ENCODE measurements at regions not wholly inside any gene's neighbourhood (a gene's known extent, or its start where the extent isn't known, plus 50 kb on each side); places are given as distances from the start of the nearest gene placed in this dataset.
"Not testable (repeated sequence)": the region's sequence is repeated elsewhere in the genome, so short reads cannot be mapped to it uniquely, and the experiment has no call there.

DNA sequence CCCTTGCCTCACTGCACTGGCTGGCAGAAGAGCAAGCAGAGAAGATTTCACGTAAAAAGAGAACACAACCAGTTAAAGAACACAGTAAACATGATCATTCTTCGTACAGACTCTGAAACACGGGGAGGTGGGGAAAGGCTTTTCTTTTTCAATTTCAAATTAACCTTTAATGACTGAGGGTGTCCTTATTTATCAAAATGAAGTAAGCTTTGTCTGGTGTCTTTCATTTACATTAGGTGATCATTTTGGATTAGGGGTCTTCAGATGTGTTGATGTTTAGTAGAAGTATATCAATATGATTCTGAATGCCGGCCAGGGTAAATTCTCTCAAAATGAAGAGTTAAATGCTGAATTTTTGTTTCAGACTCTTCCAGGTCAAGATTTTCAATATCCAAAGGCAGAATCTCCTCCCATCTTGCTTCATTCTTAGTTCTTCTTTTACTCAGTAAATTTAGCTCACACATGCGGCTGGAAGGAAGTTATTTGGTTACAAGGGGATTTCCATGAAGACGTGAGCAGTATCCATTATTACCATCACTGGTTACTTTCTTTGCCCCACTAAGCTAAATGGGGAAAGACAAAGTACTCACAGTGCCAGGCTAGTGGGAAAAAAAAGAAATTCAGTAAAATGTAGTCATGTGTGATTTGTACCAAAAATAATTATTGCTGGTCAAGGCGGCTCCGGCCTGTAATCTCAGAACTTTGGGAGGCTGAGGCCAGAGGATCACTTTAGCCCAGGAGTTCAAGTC is 272.2 kb upstream of the NR2F2 start:
- Histone ChIP-seq H3K36me3 (replicated peaks in 1 of 2; ENCODE audit: control insufficient read depth in 1 of 2, insufficient read depth in 2 of 2, low read length in 2 of 2) (no peaks in the 10 kb centered on the region), H2AFZ (ENCODE audit: low read length) (no peak overlapping the region), H3K27ac (ENCODE audit: extremely low read length, insufficient read depth, low read length) (no peak overlapping the region), H3K9ac (ENCODE audit: insufficient read depth, low read depth, low read length) (no peak overlapping the region), H3K9me3 (ENCODE audit: low read length) (no peaks in the 10 kb centered on the region), H3K79me2 (ENCODE audit: insufficient read depth, low read length) (no peaks in the 10 kb centered on the region), H3K4me3 (replicated peaks in 1 of 3; ENCODE audit: insufficient read depth in 1 of 3, low read depth in 2 of 3, low read length in 3 of 3) (no peak overlapping the region), H3K27me3 (ENCODE audit: control insufficient read depth in 1 of 2, insufficient read depth in 2 of 2, low read length in 2 of 2) (no peaks in the 10 kb centered on the region), H4K20me1 (ENCODE audit: insufficient read depth, low read length) (no peaks in the 10 kb centered on the region), H3K4me2 (ENCODE audit: low read depth, low read length) (no peak overlapping the region), H3K4me1 (ENCODE audit: insufficient read depth, low read length) (peaks cover 8% of the 10 kb centered on the region)
- intact Hi-C loops (cut with micrococcal nuclease; ENCODE audit: unreplicated experiment), result no loop called here
- no TSS peak for BruUV-seq (replicated peaks)
- no peak for ATAC-seq
- in situ Hi-C loops (cut with HindIII; ENCODE audit: extremely low pct_ligation_motif_present, low pct_unique_long_range_greater_than_20kb), result no loop called here
- WGBS (ENCODE audit: low lambda C conversion rate), result 86% methylated on average over 8 of the region's 8 CpGs
- FAIRE-seq, result no peak
- DNase-seq (ENCODE audit: low spot score), result no peak
- CTCF ChIA-PET (ENCODE audit: low intra/inter-chr PET ratio, low total read pairs), result no interaction called here
- TF ChIP-seq CHCHD3 (CRISPR knock-in tag; IDR thresholded peaks at IDR 0.05), result no peak
- no peak for TF ChIP-seq SRY (CRISPR knock-in tag; IDR thresholded peaks at IDR 0.05)
- TF ChIP-seq SRSF4 (IDR thresholded peaks at IDR 0.05; ENCODE audit: low read depth, low read length, poor library complexity, severe bottlenecking), result no peak
- POLR2A ChIA-PET, result no interaction called here

DNA sequence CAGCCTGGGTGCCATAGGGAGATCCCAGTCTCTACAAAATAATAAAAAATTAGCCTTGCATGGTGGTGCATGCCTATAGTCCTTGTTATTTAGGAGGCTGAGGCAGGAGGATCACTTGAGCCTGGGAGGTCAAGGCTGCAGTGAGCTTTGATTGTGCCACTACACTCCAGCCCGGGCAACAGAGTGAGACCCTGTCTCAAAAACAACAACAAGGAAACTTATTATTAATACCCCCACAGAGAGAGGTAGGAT is 271.7 kb upstream of the NR2F2 start:
- H3K27ac ChIP-seq (ENCODE audit: extremely low read length, insufficient read depth, low read length); DNase-seq (ENCODE audit: low spot score); FAIRE-seq; H3K9ac ChIP-seq (ENCODE audit: insufficient read depth, low read depth, low read length); in situ Hi-C loops (cut with HindIII; ENCODE audit: extremely low pct_ligation_motif_present, low pct_unique_long_range_greater_than_20kb); intact Hi-C loops (cut with micrococcal nuclease; ENCODE audit: unreplicated experiment); H3K4me3 ChIP-seq (replicated peaks in 1 of 3; ENCODE audit: insufficient read depth in 1 of 3, low read depth in 2 of 3, low read length in 3 of 3); BruUV-seq (replicated peaks); CTCF ChIA-PET (ENCODE audit: low intra/inter-chr PET ratio, low total read pairs); H3K4me2 ChIP-seq (ENCODE audit: low read depth, low read length); H3K36me3 ChIP-seq (replicated peaks in 1 of 2; ENCODE audit: control insufficient read depth in 1 of 2, insufficient read depth in 2 of 2, low read length in 2 of 2); POLR2A ChIA-PET; H2AFZ ChIP-seq (ENCODE audit: low read length); H3K79me2 ChIP-seq (ENCODE audit: insufficient read depth, low read length); H3K27me3 ChIP-seq (ENCODE audit: control insufficient read depth in 1 of 2, insufficient read depth in 2 of 2, low read length in 2 of 2); H3K9me3 ChIP-seq (ENCODE audit: low read length); H4K20me1 ChIP-seq (ENCODE audit: insufficient read depth, low read length); ATAC-seq; H3K4me1 ChIP-seq (ENCODE audit: insufficient read depth, low read length): not testable (repeated sequence)
- WGBS (ENCODE audit: low lambda C conversion rate), result 0% methylated on average over 1 of the region's 1 CpG

DNA sequence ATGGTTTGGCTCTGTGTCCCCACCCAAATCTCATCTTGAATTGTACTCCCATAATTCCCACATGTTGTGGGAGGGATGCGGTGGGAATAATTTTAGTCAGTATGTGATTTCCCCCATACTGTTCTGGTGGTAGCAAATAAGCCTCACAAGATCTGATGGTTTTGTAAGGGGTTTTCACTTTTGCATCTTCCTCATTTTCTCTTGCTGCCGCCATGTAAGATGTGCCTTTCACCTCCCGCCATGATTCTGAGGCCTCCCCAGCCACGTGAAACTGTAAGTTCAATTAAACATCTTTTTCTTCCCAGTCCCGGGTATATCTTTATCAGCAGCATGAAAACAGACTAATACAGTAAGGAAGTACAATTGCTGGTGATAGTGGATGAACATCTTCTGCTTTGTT is 269.9 kb upstream of the NR2F2 start:
- FAIRE-seq; H3K9me3 ChIP-seq (ENCODE audit: low read length); CTCF ChIA-PET (ENCODE audit: low intra/inter-chr PET ratio, low total read pairs); H3K27ac ChIP-seq (ENCODE audit: extremely low read length, insufficient read depth, low read length); H3K36me3 ChIP-seq (replicated peaks in 1 of 2; ENCODE audit: control insufficient read depth in 1 of 2, insufficient read depth in 2 of 2, low read length in 2 of 2); H3K4me1 ChIP-seq (ENCODE audit: insufficient read depth, low read length); POLR2A ChIA-PET; H4K20me1 ChIP-seq (ENCODE audit: insufficient read depth, low read length); H3K79me2 ChIP-seq (ENCODE audit: insufficient read depth, low read length); intact Hi-C loops (cut with micrococcal nuclease; ENCODE audit: unreplicated experiment); ATAC-seq; DNase-seq (ENCODE audit: low spot score); in situ Hi-C loops (cut with HindIII; ENCODE audit: extremely low pct_ligation_motif_present, low pct_unique_long_range_greater_than_20kb); BruUV-seq (replicated peaks); H3K9ac ChIP-seq (ENCODE audit: insufficient read depth, low read depth, low read length); H3K4me3 ChIP-seq (replicated peaks in 1 of 3; ENCODE audit: insufficient read depth in 1 of 3, low read depth in 2 of 3, low read length in 3 of 3); H2AFZ ChIP-seq (ENCODE audit: low read length); H3K4me2 ChIP-seq (ENCODE audit: low read depth, low read length); H3K27me3 ChIP-seq (ENCODE audit: control insufficient read depth in 1 of 2, insufficient read depth in 2 of 2, low read length in 2 of 2): not testable (repeated sequence)
- WGBS (ENCODE audit: low lambda C conversion rate), result 67% methylated on average over 5 of the region's 5 CpGs
